T-helper 2 cell treated with Interferon-gamma antibody and Interleukin-4, amounts not matched to agents 5 μg/mL and 100 μg/mL, for 36 hours (primary cell): ENCODE measurements at regions not wholly inside any gene's neighbourhood (a gene's known extent, or its start where the extent isn't known, plus 50 kb on each side); places are given as distances from the start of the nearest gene placed in this dataset.
"Not testable (repeated sequence)": the region's sequence is repeated elsewhere in the genome, so short reads cannot be mapped to it uniquely, and the experiment has no call there.

Source experiments
- DNase-seq: peaks from one replicate; pipeline ENCODE4 v3.0.0; 2021; ENCODE audit warnings: low spot score
- H3K27ac Mint-ChIP-seq: one replicate; pipeline ENCODE4 v1.8.0; 2021; ENCODE audit warnings: mild to moderate bottlenecking, mixed read lengths
- H3K27me3 Mint-ChIP-seq: one replicate; pipeline ENCODE4 v1.8.0; 2021; ENCODE audit warnings: low read depth, mixed read lengths
- H3K36me3 Mint-ChIP-seq: one replicate; pipeline ENCODE4 v1.8.0; 2021; ENCODE audit warnings: low read depth, mixed read lengths
- H3K4me1 Mint-ChIP-seq: one replicate; pipeline ENCODE4 v1.8.0; 2021; ENCODE audit warnings: low read depth, mixed read lengths
- H3K4me3 Mint-ChIP-seq: one replicate; pipeline ENCODE4 v1.8.0; 2022; ENCODE audit warnings: mild to moderate bottlenecking, moderate library complexity, mixed read lengths
- H3K9me3 Mint-ChIP-seq: one replicate; pipeline ENCODE4 v1.8.0; 2021; ENCODE audit warnings: mixed read lengths

GRCh38 chr1:121088568-121088967, 95.6 kb downstream of the FAM72B start:
- not testable (repeated sequence) for H3K4me1 Mint-ChIP-seq, H3K4me3 Mint-ChIP-seq, H3K9me3 Mint-ChIP-seq, H3K27ac Mint-ChIP-seq, H3K36me3 Mint-ChIP-seq, DNase-seq, H3K27me3 Mint-ChIP-seq

- H3K4me1 Mint-ChIP-seq, H3K27ac Mint-ChIP-seq, H3K36me3 Mint-ChIP-seq, H3K27me3 Mint-ChIP-seq, H3K4me3 Mint-ChIP-seq, H3K9me3 Mint-ChIP-seq, DNase-seq: not testable (repeated sequence)
These were observed 91.7 kb downstream of the FAM72B start for GRCh38 chr1:121092329-121092968.

GRCh38 chr1:121095014-121095413, 89.1 kb downstream of the FAM72B start:
- H3K27me3 Mint-ChIP-seq, H3K4me3 Mint-ChIP-seq, H3K9me3 Mint-ChIP-seq, DNase-seq, H3K27ac Mint-ChIP-seq, H3K36me3 Mint-ChIP-seq, H3K4me1 Mint-ChIP-seq: not testable (repeated sequence)

DNA sequence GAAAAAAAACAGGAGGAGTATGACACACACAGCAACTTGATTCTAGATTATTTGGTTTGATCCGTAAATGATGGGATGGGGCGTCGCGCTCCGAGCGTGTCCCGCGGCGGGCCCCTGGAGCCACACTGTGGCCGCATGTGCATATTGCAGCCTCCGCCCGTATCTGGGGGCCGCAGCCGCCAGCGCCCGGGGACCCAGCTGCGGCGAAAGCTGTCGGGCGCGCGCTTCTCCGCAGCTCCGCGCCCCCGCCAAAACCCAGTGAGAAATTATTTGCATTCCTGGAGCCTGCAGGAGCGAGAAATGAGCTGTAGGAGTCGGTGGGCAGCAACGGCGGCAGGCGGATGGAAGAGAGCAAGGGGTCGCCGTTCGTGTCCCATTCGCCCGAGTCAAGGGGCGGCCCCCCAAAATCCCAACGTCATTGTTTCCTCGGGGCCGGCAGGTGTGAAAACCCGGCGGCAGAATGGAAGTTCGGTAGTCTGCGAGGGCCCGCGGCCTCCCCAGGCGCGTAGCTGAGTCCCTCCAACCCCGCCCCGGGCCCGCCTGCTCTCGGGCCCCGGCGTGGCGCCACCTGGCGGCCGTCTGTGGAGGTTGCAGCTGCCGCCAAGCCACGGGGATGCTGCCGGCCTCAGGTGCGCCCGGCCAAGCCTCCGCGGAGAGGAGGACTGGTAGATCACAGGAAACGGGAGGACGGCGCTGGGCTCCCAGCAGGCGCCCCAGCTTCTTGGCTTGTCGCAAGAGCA, 86.8 kb downstream of the FAM72B start:
- H3K27me3 Mint-ChIP-seq, H3K36me3 Mint-ChIP-seq, H3K27ac Mint-ChIP-seq, H3K9me3 Mint-ChIP-seq, H3K4me1 Mint-ChIP-seq: not testable (repeated sequence)
- DNase-seq, result peak; percentile 84
- H3K4me3 Mint-ChIP-seq, result peak overlapping the region; percentile 48

DNA sequence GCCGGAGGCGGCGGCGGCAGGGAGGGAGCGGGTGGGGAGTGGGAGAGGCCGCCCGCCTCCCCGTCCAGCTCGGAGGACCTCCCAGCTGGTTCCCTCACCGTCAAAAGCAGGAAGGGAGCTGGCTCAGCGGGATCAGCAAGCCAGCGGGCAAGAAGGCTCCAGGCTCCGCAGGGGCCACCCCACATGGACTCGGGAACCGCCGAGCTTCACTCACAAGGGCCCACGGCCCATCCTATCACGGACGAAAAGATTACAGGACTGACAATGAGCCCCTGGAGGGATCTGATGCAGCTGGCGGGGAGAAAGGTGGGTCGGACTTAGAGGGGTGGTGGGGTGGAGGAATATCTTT, 86.3 kb downstream of the FAM72B start:
- H3K4me3 Mint-ChIP-seq, H3K4me1 Mint-ChIP-seq, H3K27ac Mint-ChIP-seq, H3K27me3 Mint-ChIP-seq, H3K36me3 Mint-ChIP-seq, H3K9me3 Mint-ChIP-seq, DNase-seq: not testable (repeated sequence)

DNA sequence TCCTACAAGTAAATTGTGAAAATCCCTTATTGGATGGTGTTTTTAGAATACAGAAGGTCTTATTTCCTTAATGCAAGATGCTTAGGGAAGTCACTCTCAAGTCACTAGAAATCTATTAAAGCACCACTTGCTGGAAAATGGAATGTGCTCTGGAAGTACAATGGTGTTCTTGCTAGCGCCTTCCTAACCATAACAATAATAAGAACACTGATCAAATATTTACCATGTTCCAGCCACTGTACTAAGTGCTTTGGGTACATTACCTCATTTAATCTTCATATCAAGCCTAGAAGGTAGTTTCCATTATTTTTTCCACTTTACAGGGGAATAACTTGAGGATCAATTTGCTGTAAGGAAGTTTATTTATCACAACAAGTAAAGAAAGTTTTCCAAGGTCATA, 75.1 kb downstream of the FAM72B start:
- H3K4me1 Mint-ChIP-seq, H3K4me3 Mint-ChIP-seq, H3K36me3 Mint-ChIP-seq, H3K27ac Mint-ChIP-seq, DNase-seq, H3K9me3 Mint-ChIP-seq, H3K27me3 Mint-ChIP-seq: not testable (repeated sequence)

DNA sequence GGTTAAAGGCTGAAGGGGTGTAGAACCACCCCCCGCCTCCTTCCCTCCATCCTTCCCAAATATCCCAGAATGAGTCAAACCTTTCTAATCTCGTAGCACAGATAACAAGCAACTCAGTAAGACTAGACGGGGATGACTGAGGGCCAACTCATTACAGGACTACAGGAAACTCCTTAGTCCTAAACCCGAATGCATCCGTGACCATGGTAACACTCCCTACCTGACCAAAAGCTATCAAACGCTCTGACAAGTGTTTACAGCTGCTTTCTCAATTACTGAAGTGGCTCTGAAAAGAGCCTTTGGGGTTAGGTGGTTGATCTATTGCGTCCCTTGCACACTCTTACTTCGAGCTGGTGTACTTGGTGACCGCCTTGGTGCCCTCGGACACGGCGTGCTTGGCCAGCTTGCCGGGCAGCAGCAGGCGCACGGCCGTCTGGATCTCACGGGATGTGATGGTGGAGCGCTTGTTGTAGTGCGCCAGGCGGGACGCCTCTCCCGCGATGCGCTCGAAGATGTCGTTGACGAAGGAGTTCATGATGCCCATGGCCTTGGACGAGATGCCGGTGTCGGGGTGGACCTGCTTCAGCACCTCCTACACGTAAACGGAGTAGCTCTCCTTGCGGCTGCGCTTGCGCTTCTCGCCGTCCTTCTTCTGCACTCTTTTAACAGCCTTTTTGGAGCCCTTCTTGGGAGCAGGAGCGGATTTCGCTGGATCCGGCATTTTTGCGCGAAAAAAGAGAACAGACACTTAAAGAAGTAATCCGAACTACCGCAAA, 67.4 kb downstream of the FAM72B start:
- not testable (repeated sequence) for H3K27ac Mint-ChIP-seq, H3K27me3 Mint-ChIP-seq, DNase-seq, H3K4me1 Mint-ChIP-seq, H3K9me3 Mint-ChIP-seq, H3K4me3 Mint-ChIP-seq, H3K36me3 Mint-ChIP-seq

GRCh38 chr1:121117298-121117611, 66.9 kb downstream of the FAM72B start:
- not testable (repeated sequence) for H3K4me1 Mint-ChIP-seq, H3K27ac Mint-ChIP-seq, DNase-seq, H3K27me3 Mint-ChIP-seq, H3K36me3 Mint-ChIP-seq, H3K9me3 Mint-ChIP-seq, H3K4me3 Mint-ChIP-seq

DNA sequence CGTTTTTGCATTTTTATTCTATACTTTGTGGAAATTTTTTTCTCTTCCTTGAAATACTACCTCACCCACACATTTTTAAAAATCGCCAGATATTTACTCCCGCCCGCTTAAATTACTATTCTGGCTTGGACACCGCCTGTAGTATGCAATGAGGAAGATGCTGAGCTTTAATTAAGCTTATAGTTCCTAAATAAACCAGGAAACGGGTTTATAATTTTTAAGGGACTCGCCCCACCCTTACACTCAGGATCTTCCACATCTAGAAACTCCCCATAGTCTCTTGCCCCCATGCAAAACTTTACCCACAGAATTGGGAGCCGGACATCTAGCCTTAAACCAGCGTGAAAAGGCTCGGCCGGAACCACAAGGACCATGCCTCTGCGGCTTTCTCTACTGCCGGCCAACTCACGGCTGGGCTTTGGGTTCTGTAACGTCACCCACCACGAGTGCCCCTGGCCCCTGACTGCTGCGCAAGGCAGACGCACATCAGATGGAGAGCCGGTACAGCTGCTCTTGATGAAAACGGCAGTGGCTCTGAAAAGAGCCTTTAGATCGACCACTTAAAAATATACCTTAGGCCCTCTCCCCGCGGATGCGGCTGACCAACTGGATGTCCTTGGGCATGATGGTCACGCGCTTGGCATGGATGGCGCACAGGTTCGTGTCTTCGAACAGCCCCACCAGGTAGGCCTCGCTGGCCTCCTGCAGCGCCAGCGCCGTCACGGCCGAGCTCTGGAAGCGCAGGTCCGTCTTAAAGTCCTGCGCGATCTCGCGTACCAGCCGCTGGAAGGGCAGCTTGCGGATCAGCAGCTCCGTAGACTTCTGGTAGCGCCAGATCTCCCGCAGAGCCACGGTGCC, 66.3 kb downstream of the FAM72B start:
- DNase-seq, H3K9me3 Mint-ChIP-seq, H3K4me1 Mint-ChIP-seq, H3K27me3 Mint-ChIP-seq, H3K36me3 Mint-ChIP-seq: not testable (repeated sequence)
- Mint-ChIP-seq H3K4me3 (peak overlapping the region; percentile 65), H3K27ac (peak overlapping the region; percentile 15)
